Stimulated activated CD4-positive, alpha-beta T cell treated with anti-CD3 and anti-CD28 coated beads, Interleukin-4, amount 100 ng/mL, for 48 hours (primary cell): ENCODE measurements at regions not wholly inside any gene's neighbourhood (a gene's known extent, or its start where the extent isn't known, plus 50 kb on each side); places are given as distances from the start of the nearest gene placed in this dataset.

Experiments used
- DNase-seq, 2 donors: peaks; one replicate each; pipeline ENCODE4 v3.0.0-alpha.2; 2020; ENCODE audit warnings: low read depth in 2 of 2

GRCh38 chr13:107753291-107753690, 462.0 kb downstream of the LIG4 start:
- DNase-seq = no peak

- DNase-seq = no peak
Measured at GRCh38 chr13:107743983-107744382, 471.4 kb downstream of the LIG4 start.

- no peak for DNase-seq
Measured at GRCh38 chr13:107743526-107743925, 471.8 kb downstream of the LIG4 start.

- DNase-seq = no peak
Measured at GRCh38 chr13:107743100-107743499, 472.2 kb downstream of the LIG4 start.

GRCh38 chr13:107742544-107742943, 472.8 kb downstream of the LIG4 start:
- no peak for DNase-seq

- no peak for DNase-seq
Measured at GRCh38 chr13:107738004-107738403, 477.3 kb downstream of the LIG4 start.

- no peak for DNase-seq
Measured at GRCh38 chr13:107736731-107737130, 478.6 kb downstream of the LIG4 start.

- no peak for DNase-seq
Measured at GRCh38 chr13:107736170-107736569, 479.2 kb downstream of the LIG4 start.

- no peak for DNase-seq
Measured at GRCh38 chr13:107734891-107735625, 480.3 kb downstream of the LIG4 start.

GRCh38 chr13:107733276-107733675, 482.1 kb downstream of the LIG4 start:
- no peak for DNase-seq

GRCh38 chr13:107730813-107731212, 484.5 kb downstream of the LIG4 start:
- no peak for DNase-seq

GRCh38 chr13:107721125-107721869, 494.0 kb downstream of the LIG4 start:
- no peak for DNase-seq

- DNase-seq = no peak
Measured at GRCh38 chr13:107716741-107717140, 498.6 kb downstream of the LIG4 start.

GRCh38 chr13:107716241-107716640, 499.1 kb downstream of the LIG4 start:
- DNase-seq = no peak

GRCh38 chr13:107715496-107715895, 499.8 kb downstream of the LIG4 start:
- no peak for DNase-seq

GRCh38 chr13:107713314-107713713, 502.0 kb downstream of the LIG4 start:
- DNase-seq = no peak

GRCh38 chr13:107712145-107712860, 503.0 kb downstream of the LIG4 start:
- no peak for DNase-seq

GRCh38 chr13:107690181-107690580, 525.2 kb downstream of the LIG4 start:
- DNase-seq = no peak

- no peak for DNase-seq
Measured at GRCh38 chr13:107685876-107686275, 529.5 kb downstream of the LIG4 start.

- DNase-seq = no peak
Measured at GRCh38 chr13:107681600-107681999, 533.7 kb downstream of the LIG4 start.

GRCh38 chr13:107680115-107680514, 535.2 kb downstream of the LIG4 start:
- DNase-seq = no peak

- no peak for DNase-seq
Measured at GRCh38 chr13:107678075-107678689, 537.2 kb downstream of the LIG4 start.
